Epithelial cell of esophagus (primary cell): ENCODE measurements at regions not wholly inside any gene's neighbourhood (a gene's known extent, or its start where the extent isn't known, plus 50 kb on each side); places are given as distances from the start of the nearest gene placed in this dataset.
"Not testable (repeated sequence)": the region's sequence is repeated elsewhere in the genome, so short reads cannot be mapped to it uniquely, and the experiment has no call there.

Source experiments
- DNase-seq: peaks from one replicate; pipeline ENCODE4 v3.0.0; 2010; ENCODE audit warnings: low read depth
- H3K4me3 ChIP-seq: 2 replicates; pipeline ENCODE4 v1.5.1; 2011; ENCODE audit warnings: mild to moderate bottlenecking, low read length, control low read depth
- CTCF ChIP-seq: IDR thresholded peaks from 2 replicates; pipeline ENCODE4 v1.5.1; 2011; ENCODE audit warnings: low read depth, mild to moderate bottlenecking, low read length, control low read depth, inconsistent platforms; ENCODE audit not compliant: insufficient read depth; ENCODE audit errors: missing control alignments

DNA sequence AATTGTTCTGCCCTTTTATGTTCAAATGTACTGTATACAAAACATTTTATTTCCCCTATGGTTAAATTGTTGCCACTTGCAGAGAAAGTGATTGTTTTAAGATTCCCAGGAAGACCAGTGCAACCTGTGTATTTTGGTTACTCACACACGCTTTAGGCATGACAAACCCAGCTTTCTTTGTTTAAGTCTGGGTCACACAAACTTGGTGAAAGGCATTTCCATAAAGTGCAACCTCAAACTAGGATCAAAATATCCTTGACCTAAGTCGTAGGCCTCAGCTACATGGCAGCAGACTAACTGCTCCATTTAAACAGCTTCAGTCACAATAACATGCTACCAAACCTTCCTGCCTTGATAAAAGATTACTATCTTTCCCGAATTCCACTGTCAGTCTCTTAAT is 639.0 kb upstream of the PRR20A start:
- no peak for TF ChIP-seq CTCF
- no peak overlapping the region for H3K4me3 ChIP-seq

GRCh38 chr13:56510836-56511235 is 629.9 kb upstream of the PRR20A start:
- DNase-seq, result no peak
- no peak overlapping the region for H3K4me3 ChIP-seq
- TF ChIP-seq CTCF, result no peak

More for the DNA sequence above, 639.0 kb upstream of the PRR20A start:
- peak; percentile 58 for DNase-seq

- H3K4me3 ChIP-seq, result not testable (repeated sequence)
- DNase-seq, result peak; percentile 87
Measured at GRCh38 chr13:56512336-56512735, 628.4 kb upstream of the PRR20A start.

DNA sequence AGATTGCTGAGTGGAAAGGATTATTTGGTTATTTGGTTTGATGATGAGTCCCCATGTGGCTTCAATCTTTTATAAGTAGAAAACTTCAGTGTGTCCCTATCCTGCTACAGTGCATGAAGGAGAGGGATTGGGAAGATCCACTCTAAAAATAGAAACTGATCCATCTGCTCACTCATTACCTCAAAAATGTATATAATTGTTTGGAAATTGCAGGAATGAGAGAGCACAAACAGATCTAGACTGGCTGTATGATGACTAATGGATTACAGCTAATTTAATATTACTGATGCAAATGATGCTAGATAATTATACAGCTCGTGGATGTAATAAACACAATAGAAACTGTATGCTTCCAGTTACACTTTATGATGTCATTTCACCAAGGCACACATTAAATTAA is 625.3 kb upstream of the PRR20A start:
- H3K4me3 ChIP-seq, result no peak overlapping the region
- peak; percentile 68 for DNase-seq
- TF ChIP-seq CTCF, result no peak

DNA sequence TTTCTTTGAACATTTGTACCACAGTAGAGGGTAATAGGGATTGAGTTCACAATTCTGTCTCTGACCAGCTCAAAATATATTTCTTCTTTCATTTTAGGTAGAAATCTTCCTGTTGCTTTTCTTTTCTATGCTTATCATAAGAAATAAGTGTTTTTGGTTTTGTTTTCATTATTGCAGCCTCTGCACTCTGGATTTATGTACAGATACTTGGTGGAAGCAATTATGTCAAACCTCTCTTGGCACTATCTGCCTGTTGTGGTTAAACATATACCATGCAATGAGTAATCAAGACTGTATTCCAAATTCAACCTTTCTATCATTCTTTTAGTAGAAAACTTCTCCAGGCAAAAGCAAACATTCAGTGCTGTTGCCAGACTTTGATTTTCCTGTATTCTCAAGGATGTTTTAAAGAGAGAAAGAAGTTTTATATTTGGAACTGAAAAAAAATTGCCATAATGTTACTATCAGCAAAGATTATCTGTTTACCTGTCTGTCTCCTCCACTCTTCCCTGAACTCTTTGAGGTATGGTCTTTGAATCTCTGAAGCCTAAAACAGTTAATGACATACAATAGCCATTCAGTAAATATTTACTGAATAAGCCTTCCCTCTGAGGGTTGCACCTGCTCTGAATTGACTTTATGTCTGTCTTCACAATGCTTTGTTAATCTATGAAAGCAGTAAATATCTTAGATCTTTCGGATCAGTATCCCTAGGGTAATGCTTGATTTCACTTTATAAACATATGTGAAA is 612.5 kb upstream of the PRR20A start:
- no peak overlapping the region for H3K4me3 ChIP-seq
- no peak for TF ChIP-seq CTCF
- no peak for DNase-seq

DNA sequence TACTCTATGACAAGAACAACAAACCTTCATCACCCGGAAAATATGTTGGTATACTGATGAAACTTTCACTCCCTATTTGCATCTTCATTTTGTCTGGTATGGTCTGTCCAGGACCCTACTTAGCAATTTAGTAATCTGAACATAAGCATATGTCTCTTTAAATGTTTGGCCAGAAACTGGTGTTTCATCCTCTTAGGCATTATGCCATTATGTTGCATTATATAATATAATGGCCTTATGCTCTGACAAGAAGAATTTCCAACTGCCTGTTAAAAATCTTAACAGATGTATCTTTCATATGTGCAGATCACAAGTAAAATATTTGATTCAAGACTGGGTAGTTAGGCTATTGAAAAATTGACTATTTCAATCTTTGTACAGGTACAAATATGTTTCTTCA is 610.6 kb upstream of the PRR20A start:
- no peak for DNase-seq
- no peak for TF ChIP-seq CTCF
- no peak overlapping the region for H3K4me3 ChIP-seq

DNA sequence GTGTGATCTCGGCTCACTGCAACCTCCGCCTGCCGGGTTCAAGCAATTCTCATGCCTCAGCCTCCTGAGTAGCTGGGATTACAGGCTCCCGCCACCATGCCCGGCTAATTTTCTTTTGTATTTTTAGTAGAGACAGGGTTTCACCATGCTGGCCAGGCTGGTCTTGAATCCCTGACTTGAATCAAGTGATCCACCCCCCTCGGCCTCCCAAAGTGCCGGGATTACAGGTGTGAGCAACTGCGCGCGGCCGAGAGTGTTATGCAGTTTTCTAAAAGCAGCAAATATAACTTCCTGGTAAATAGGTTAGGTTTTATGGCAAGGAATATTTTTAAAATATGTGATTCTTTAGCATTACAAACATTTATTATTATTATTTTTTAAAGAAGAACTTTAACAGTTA is 592.8 kb upstream of the PRR20A start:
- not testable (repeated sequence) for DNase-seq, H3K4me3 ChIP-seq

DNA sequence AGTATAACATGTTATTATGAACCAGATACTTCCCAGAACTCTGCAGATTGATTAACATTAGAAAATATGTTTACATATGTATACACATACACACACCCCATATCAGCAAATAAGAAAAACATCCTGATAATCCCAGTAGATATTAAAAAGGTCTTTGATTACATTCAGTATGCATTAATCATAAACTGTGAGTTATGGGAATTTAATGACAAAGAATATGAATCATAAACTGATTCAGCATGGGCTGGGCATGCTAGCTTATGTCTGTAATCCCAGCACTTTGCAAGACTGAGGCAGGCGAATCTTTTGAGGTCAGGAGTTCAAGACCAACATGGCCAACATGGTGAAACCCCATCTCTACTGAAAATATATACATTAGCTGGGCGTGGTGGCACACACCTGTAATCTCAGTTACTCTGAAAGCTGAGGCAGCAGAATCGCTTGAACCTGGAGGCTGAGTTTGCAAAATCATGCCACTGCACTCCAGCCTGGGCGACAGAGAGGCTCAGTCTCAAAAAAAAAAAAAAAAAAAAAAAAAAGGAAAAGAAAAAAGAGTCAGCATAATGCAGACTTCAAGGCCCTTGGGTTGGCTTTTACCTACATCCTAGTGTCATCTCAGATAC is 581.9 kb upstream of the PRR20A start:
- TF ChIP-seq CTCF, result no peak
- peak; percentile 62 for DNase-seq
- H3K4me3 ChIP-seq, result no peak overlapping the region
